ENCODE measurements at regions not wholly inside any gene's neighbourhood (a gene's known extent, or its start where the extent isn't known, plus 50 kb on each side); places are given as distances from the start of the nearest gene placed in this dataset.

DNA sequence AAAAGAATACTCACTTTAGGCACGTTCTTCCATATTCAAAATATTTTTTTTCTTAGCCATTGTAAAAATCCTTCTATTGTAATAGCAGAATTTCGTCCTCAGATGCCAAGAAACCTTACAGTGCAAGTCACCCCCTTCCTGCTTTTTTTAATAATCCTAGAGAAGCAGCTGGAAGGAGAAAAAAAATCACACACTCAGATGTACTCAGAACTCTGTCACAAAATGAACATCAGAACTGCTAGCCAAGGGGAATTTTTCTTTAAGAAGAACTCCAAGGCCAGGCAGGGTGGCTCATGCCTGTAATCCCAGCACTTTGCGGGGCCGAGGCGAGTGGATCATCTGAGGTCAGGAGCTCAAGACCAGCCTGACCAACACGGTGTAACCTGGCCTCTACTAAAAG is 127.3 kb upstream of the SPATS2L start:
- POLR2A ChIA-PET: no interaction called here

DNA sequence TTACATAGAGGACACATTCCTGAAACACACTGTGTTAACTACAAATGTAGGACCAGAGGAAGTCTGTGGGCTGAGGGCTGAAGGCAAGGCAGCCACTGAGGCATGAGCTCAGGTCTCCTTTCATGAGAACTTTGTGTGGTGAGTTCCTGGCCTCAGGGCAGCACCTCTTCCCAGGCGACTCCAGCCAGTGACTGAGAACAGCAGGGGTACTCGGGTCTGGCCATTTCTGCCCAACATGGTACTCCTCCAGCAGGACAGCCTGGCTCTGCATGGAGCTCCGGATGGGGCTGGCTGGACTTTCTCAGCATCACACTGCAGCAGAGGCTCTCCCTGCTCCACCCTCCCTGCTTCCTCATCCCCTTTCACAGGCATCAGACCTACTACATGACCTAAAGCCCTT is 125.5 kb upstream of the SPATS2L start:
- Mint-ChIP-seq H3K4me3 (no peak overlapping the region), H3K9me3 (no peaks in the 10 kb centered on the region), H3K27ac (no peak overlapping the region), H3K27me3 (peaks cover 15% of the 10 kb centered on the region), H3K36me3 (ENCODE audit: low read depth) (no peaks in the 10 kb centered on the region), H3K4me1 (ENCODE audit: low read depth) (no peaks in the 10 kb centered on the region)
- CTCF ChIA-PET: interaction anchor here (0.7 kb wide), 1 partner anchor 285 kb away, joined by 3 read pairs; no protein-coding TSS in a partner anchor
- POLR2A ChIA-PET: no interaction called here
- ATAC-seq: no peak
- intact Hi-C loops (cut with micrococcal nuclease): no loop called here
- TF ChIP-seq, protein P1, sequence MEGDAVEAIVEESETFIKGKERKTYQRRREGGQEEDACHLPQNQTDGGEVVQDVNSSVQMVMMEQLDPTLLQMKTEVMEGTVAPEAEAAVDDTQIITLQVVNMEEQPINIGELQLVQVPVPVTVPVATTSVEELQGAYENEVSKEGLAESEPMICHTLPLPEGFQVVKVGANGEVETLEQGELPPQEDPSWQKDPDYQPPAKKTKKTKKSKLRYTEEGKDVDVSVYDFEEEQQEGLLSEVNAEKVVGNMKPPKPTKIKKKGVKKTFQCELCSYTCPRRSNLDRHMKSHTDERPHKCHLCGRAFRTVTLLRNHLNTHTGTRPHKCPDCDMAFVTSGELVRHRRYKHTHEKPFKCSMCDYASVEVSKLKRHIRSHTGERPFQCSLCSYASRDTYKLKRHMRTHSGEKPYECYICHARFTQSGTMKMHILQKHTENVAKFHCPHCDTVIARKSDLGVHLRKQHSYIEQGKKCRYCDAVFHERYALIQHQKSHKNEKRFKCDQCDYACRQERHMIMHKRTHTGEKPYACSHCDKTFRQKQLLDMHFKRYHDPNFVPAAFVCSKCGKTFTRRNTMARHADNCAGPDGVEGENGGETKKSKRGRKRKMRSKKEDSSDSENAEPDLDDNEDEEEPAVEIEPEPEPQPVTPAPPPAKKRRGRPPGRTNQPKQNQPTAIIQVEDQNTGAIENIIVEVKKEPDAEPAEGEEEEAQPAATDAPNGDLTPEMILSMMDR (IDR thresholded peaks at IDR 0.05): no peak
- no peak for DNase-seq

More for the DNA sequence above, 127.3 kb upstream of the SPATS2L start:
- ATAC-seq (no peak), DNase-seq (no peak)
- Mint-ChIP-seq H3K4me3 (no peak overlapping the region), H3K27ac (no peak overlapping the region), H3K9me3 (no peaks in the 10 kb centered on the region), H3K27me3 (peaks cover 6% of the 10 kb centered on the region), H3K4me1 (ENCODE audit: low read depth) (no peaks in the 10 kb centered on the region), H3K36me3 (ENCODE audit: low read depth) (no peaks in the 10 kb centered on the region)
- CTCF ChIA-PET: no interaction called here
- TF ChIP-seq, protein P1 (IDR thresholded peaks at IDR 0.05): no peak
- intact Hi-C loops (cut with micrococcal nuclease): no loop called here

DNA sequence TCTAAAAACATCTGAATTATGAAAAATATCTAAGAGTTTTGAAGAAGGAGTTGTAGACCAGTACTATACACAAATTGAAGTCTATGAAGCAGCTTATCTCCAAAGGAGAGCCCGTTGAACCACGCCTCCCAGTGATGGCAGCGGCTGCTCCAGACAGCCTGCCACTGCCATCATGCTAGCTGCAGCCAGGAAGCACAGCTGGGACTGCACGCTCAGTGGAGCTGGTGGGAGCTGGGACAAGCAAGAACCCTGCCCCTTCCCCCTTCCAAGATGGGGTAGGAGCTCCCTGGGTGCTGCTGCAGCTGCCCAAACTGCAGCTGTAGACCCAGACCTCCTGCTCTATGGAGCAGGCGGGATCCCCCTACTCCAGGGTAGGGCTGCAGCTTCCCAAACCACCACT is 124.7 kb upstream of the SPATS2L start:
- POLR2A ChIA-PET: interaction anchor here (0.7 to 1.0 kb wide), 2 partner anchors 42 to 1165 kb away, joined by 3 read pairs; no protein-coding TSS in a partner anchor
- Mint-ChIP-seq H3K4me1 (ENCODE audit: low read depth) (no peaks in the 10 kb centered on the region), H3K9me3 (no peaks in the 10 kb centered on the region), H3K27ac (no peak overlapping the region), H3K27me3 (peaks cover 15% of the 10 kb centered on the region), H3K36me3 (ENCODE audit: low read depth) (no peaks in the 10 kb centered on the region), H3K4me3 (no peak overlapping the region)
- DNase-seq: no peak
- TF ChIP-seq, protein P1 (IDR thresholded peaks at IDR 0.05): no peak
- CTCF ChIA-PET: no interaction called here
- intact Hi-C loops (cut with micrococcal nuclease): no loop called here
- no peak for ATAC-seq

DNA sequence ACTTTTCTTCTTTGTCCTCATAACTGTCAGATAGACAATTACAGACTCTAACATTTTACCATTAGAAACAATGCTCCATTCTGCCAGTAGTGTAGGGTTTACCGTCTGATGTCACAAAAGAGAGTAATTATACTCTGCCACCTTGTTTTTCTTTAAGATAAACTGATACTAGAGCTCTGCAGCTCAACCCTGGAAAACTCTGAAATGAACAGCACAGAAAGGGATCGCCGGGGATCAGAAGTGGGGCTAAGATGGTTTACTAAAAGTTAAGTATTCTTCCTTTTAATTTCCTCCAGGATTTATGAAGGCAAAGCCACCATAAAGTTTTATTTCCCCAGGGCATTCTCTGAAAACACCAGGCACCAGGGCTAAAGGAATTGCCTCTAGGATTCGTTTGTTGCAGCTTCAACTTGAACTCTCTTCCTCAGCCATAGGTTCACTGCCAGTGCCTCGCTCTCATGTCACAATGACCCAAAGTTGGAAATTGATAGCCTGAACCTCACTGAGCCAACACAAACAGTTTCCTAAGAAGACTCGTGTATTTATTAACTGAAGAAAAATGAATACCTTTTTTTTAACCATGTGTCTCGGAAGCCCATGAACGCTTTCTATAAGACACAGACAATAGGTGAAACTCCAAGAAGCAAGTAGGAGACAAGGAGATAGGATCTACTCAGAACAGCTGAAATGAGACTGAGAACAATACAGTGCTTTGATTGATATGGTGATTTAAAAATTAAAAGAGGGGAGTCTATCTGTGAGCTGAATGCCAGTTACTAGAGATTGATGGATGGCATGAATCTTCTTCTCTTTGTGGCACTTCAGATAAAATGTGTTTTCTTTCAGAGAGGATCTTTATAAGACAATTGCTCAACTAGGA is 121.5 kb upstream of the SPATS2L start:
- ATAC-seq (no peak), DNase-seq (no peak)
- H3K9me3 Mint-ChIP-seq: no peaks in the 10 kb centered on the region
- ChIA-PET CTCF (no interaction called here), POLR2A (no interaction called here)
- H3K27me3 Mint-ChIP-seq: peaks cover 19% of the 10 kb centered on the region
- intact Hi-C loops (cut with micrococcal nuclease): no loop called here
- H3K4me1 Mint-ChIP-seq (ENCODE audit: low read depth): no peaks in the 10 kb centered on the region
- H3K36me3 Mint-ChIP-seq (ENCODE audit: low read depth): no peaks in the 10 kb centered on the region
- TF ChIP-seq, protein P1 (IDR thresholded peaks at IDR 0.05): no peak
- H3K27ac Mint-ChIP-seq: no peak overlapping the region
- no peak overlapping the region for H3K4me3 Mint-ChIP-seq

DNA sequence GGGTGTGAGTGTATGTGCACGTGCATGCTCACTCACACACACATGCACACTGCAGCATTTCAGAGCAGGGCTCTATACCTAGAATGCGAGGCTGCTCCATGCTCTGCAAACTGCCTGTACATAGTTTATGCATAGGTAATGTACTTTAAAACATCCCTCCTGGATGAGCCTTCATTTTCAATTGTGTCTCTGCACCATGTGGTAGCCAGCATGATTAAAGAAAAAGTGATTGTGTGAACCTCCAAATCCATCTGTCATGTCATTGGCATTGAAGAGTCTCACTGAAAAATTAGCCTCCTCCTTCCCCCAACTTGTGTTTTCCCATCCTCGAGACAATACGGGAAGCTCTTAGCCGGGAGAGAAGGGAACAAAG is 120.9 kb upstream of the SPATS2L start:
- CTCF ChIA-PET: no interaction called here
- H3K27ac Mint-ChIP-seq: no peak overlapping the region
- H3K9me3 Mint-ChIP-seq: no peaks in the 10 kb centered on the region
- peaks cover 19% of the 10 kb centered on the region for H3K27me3 Mint-ChIP-seq
- POLR2A ChIA-PET: no interaction called here
- TF ChIP-seq, protein P1 (IDR thresholded peaks at IDR 0.05): no peak
- DNase-seq: no peak
- intact Hi-C loops (cut with micrococcal nuclease): no loop called here
- no peaks in the 10 kb centered on the region for H3K36me3 Mint-ChIP-seq (ENCODE audit: low read depth)
- no peak overlapping the region for H3K4me3 Mint-ChIP-seq
- ATAC-seq: no peak
- no peaks in the 10 kb centered on the region for H3K4me1 Mint-ChIP-seq (ENCODE audit: low read depth)

All from activated CD8-positive, alpha-beta T cell treated with anti-CD3 and anti-CD28 coated beads for 36 hours (primary cell).